ENCODE measurements at regions not wholly inside any gene's neighbourhood (a gene's known extent, or its start where the extent isn't known, plus 50 kb on each side); places are given as distances from the start of the nearest gene placed in this dataset.
"Not testable (repeated sequence)": the region's sequence is repeated elsewhere in the genome, so short reads cannot be mapped to it uniquely, and the experiment has no call there.

GRCh38 chr5:42043400-42043799 lies 118.3 kb downstream of the FBXO4 start:
- H3K4me1 ChIP-seq (ENCODE audit: insufficient read depth, low read length), result no peaks in the 10 kb centered on the region; the same call in 1 of the 2 replicates
- no peaks in the 10 kb centered on the region for H3K36me3 ChIP-seq (ENCODE audit: insufficient read depth, low read length)
- H3K9me3 ChIP-seq (ENCODE audit: control insufficient read depth, insufficient read depth, low read length), result no peaks in the 10 kb centered on the region
- H3K9ac ChIP-seq (ENCODE audit: low read depth, low read length), result no peak overlapping the region

GRCh38 chr5:42057254-42057690 lies 132.2 kb downstream of the FBXO4 start:
- H3K4me1 ChIP-seq (ENCODE audit: insufficient read depth, low read length), result no peaks in the 10 kb centered on the region
- no peaks in the 10 kb centered on the region for H3K9me3 ChIP-seq (ENCODE audit: control insufficient read depth, insufficient read depth, low read length)
- H3K9ac ChIP-seq (ENCODE audit: low read depth, low read length), result no peak overlapping the region
- H3K36me3 ChIP-seq (ENCODE audit: insufficient read depth, low read length), result no peaks in the 10 kb centered on the region

GRCh38 chr5:42059291-42059690 lies 134.2 kb downstream of the FBXO4 start:
- Histone ChIP-seq H3K9ac (ENCODE audit: low read depth, low read length) (no peak overlapping the region), H3K9me3 (ENCODE audit: control insufficient read depth, insufficient read depth, low read length) (no peaks in the 10 kb centered on the region), H3K4me1 (ENCODE audit: insufficient read depth, low read length) (no peaks in the 10 kb centered on the region), H3K36me3 (ENCODE audit: insufficient read depth, low read length) (no peaks in the 10 kb centered on the region)

- no peak overlapping the region for H3K9ac ChIP-seq (ENCODE audit: low read depth, low read length)
- no peaks in the 10 kb centered on the region for H3K36me3 ChIP-seq (ENCODE audit: insufficient read depth, low read length)
- no peaks in the 10 kb centered on the region for H3K4me1 ChIP-seq (ENCODE audit: insufficient read depth, low read length)
- no peaks in the 10 kb centered on the region for H3K9me3 ChIP-seq (ENCODE audit: control insufficient read depth, insufficient read depth, low read length)
Observed at GRCh38 chr5:42059778-42060464, 134.8 kb downstream of the FBXO4 start.

GRCh38 chr5:42061121-42061520 lies 136.0 kb downstream of the FBXO4 start:
- no peak overlapping the region for H3K9ac ChIP-seq (ENCODE audit: low read depth, low read length)
- no peaks in the 10 kb centered on the region for H3K36me3 ChIP-seq (ENCODE audit: insufficient read depth, low read length)
- H3K4me1 ChIP-seq (ENCODE audit: insufficient read depth, low read length), result no peaks in the 10 kb centered on the region
- H3K9me3 ChIP-seq (ENCODE audit: control insufficient read depth, insufficient read depth, low read length), result no peaks in the 10 kb centered on the region

- no peaks in the 10 kb centered on the region for H3K4me1 ChIP-seq (ENCODE audit: insufficient read depth, low read length)
- no peaks in the 10 kb centered on the region for H3K36me3 ChIP-seq (ENCODE audit: insufficient read depth, low read length)
- no peak overlapping the region for H3K9ac ChIP-seq (ENCODE audit: low read depth, low read length)
- H3K9me3 ChIP-seq (ENCODE audit: control insufficient read depth, insufficient read depth, low read length), result no peaks in the 10 kb centered on the region; the same call in 1 of the 2 replicates
Observed at GRCh38 chr5:42064821-42065220, 139.7 kb downstream of the FBXO4 start.

- Histone ChIP-seq H3K4me1 (ENCODE audit: insufficient read depth, low read length) (no peaks in the 10 kb centered on the region), H3K9ac (ENCODE audit: low read depth, low read length) (no peak overlapping the region), H3K36me3 (ENCODE audit: insufficient read depth, low read length) (no peaks in the 10 kb centered on the region), H3K9me3 (ENCODE audit: control insufficient read depth, insufficient read depth, low read length) (no peaks in the 10 kb centered on the region; the same call in 1 of the 2 replicates)
Observed at GRCh38 chr5:42066131-42066530, 141.1 kb downstream of the FBXO4 start.

- Histone ChIP-seq H3K9me3 (ENCODE audit: control insufficient read depth, insufficient read depth, low read length) (no peaks in the 10 kb centered on the region), H3K36me3 (ENCODE audit: insufficient read depth, low read length) (no peaks in the 10 kb centered on the region), H3K9ac (ENCODE audit: low read depth, low read length) (no peak overlapping the region), H3K4me1 (ENCODE audit: insufficient read depth, low read length) (no peaks in the 10 kb centered on the region)
Observed at GRCh38 chr5:42074353-42074752, 149.3 kb downstream of the FBXO4 start.

GRCh38 chr5:42089705-42090104 lies 164.6 kb downstream of the FBXO4 start:
- Histone ChIP-seq H3K9me3 (ENCODE audit: control insufficient read depth, insufficient read depth, low read length) (peaks cover 4% of the 10 kb centered on the region; the same call in 1 of the 2 replicates), H3K36me3 (ENCODE audit: insufficient read depth, low read length) (no peaks in the 10 kb centered on the region), H3K4me1 (ENCODE audit: insufficient read depth, low read length) (no peaks in the 10 kb centered on the region), H3K9ac (ENCODE audit: low read depth, low read length) (no peak overlapping the region)

GRCh38 chr5:42090162-42090561 lies 165.1 kb downstream of the FBXO4 start:
- Histone ChIP-seq H3K9ac (ENCODE audit: low read depth, low read length) (no peak overlapping the region), H3K4me1 (ENCODE audit: insufficient read depth, low read length) (no peaks in the 10 kb centered on the region), H3K36me3 (ENCODE audit: insufficient read depth, low read length) (no peaks in the 10 kb centered on the region), H3K9me3 (ENCODE audit: control insufficient read depth, insufficient read depth, low read length) (peaks cover 4% of the 10 kb centered on the region; the same call in 1 of the 2 replicates)

GRCh38 chr5:42099846-42100245 lies 174.8 kb downstream of the FBXO4 start:
- H3K9me3 ChIP-seq (ENCODE audit: control insufficient read depth, insufficient read depth, low read length); H3K4me1 ChIP-seq (ENCODE audit: insufficient read depth, low read length); H3K9ac ChIP-seq (ENCODE audit: low read depth, low read length); H3K36me3 ChIP-seq (ENCODE audit: insufficient read depth, low read length): not testable (repeated sequence)

- H3K36me3 ChIP-seq (ENCODE audit: insufficient read depth, low read length), result no peaks in the 10 kb centered on the region
- H3K4me1 ChIP-seq (ENCODE audit: insufficient read depth, low read length), result no peaks in the 10 kb centered on the region
- H3K9ac ChIP-seq (ENCODE audit: low read depth, low read length), result no peak overlapping the region
- peaks cover 5% of the 10 kb centered on the region; the same call in 1 of the 2 replicates for H3K9me3 ChIP-seq (ENCODE audit: control insufficient read depth, insufficient read depth, low read length)
Observed at GRCh38 chr5:42108468-42108867, 183.4 kb downstream of the FBXO4 start.

- no peak overlapping the region for H3K9ac ChIP-seq (ENCODE audit: low read depth, low read length)
- H3K36me3 ChIP-seq (ENCODE audit: insufficient read depth, low read length), result no peaks in the 10 kb centered on the region
- peaks cover 5% of the 10 kb centered on the region; the same call in 1 of the 2 replicates for H3K9me3 ChIP-seq (ENCODE audit: control insufficient read depth, insufficient read depth, low read length)
- no peaks in the 10 kb centered on the region for H3K4me1 ChIP-seq (ENCODE audit: insufficient read depth, low read length)
Observed at GRCh38 chr5:42109006-42109572, 184.0 kb downstream of the FBXO4 start.

- H3K9ac ChIP-seq (ENCODE audit: low read depth, low read length); H3K9me3 ChIP-seq (ENCODE audit: control insufficient read depth, insufficient read depth, low read length); H3K36me3 ChIP-seq (ENCODE audit: insufficient read depth, low read length); H3K4me1 ChIP-seq (ENCODE audit: insufficient read depth, low read length): not testable (repeated sequence)
Observed at GRCh38 chr5:42115721-42116120, 190.6 kb downstream of the FBXO4 start.

GRCh38 chr5:42120070-42120469 lies 195.0 kb downstream of the FBXO4 start:
- Histone ChIP-seq H3K36me3 (ENCODE audit: insufficient read depth, low read length) (no peaks in the 10 kb centered on the region), H3K9ac (ENCODE audit: low read depth, low read length) (no peak overlapping the region)

More at GRCh38 chr5:42120070-42120469, 195.0 kb downstream of the FBXO4 start:
- H3K9me3 ChIP-seq (ENCODE audit: control insufficient read depth, insufficient read depth, low read length), result no peaks in the 10 kb centered on the region
- no peaks in the 10 kb centered on the region for H3K4me1 ChIP-seq (ENCODE audit: insufficient read depth, low read length)

Measured in ES-I3 (cell line).